HEK293T (cell line): ENCODE measurements at regions not wholly inside any gene's neighbourhood (a gene's known extent, or its start where the extent isn't known, plus 50 kb on each side); places are given as distances from the start of the nearest gene placed in this dataset.

Experiments used
- ARNT ChIP-seq: fragments of 450-650 bp; IDR thresholded peaks from 2 replicates; pipeline ENCODE4 v1.6.1; 2017; ENCODE audit warnings: mild to moderate bottlenecking
- ELF4 ChIP-seq: fragments of 450-650 bp; IDR thresholded peaks from 2 replicates; pipeline ENCODE4 v1.6.1; 2017; ENCODE audit warnings: antibody characterized with exemption
- FOXK2 ChIP-seq: fragments of 450-650 bp; IDR thresholded peaks from 2 replicates; pipeline ENCODE4 v1.6.1; 2016; ENCODE audit warnings: mild to moderate bottlenecking
- LEF1 ChIP-seq: fragments of 450-650 bp; IDR thresholded peaks from 2 replicates; pipeline ENCODE4 v1.6.1; 2017; ENCODE audit warnings: mild to moderate bottlenecking, borderline replicate concordance
- SP1 ChIP-seq: fragments of 450-650 bp; IDR thresholded peaks from 2 replicates; pipeline ENCODE4 v1.6.1; 2017

DNA sequence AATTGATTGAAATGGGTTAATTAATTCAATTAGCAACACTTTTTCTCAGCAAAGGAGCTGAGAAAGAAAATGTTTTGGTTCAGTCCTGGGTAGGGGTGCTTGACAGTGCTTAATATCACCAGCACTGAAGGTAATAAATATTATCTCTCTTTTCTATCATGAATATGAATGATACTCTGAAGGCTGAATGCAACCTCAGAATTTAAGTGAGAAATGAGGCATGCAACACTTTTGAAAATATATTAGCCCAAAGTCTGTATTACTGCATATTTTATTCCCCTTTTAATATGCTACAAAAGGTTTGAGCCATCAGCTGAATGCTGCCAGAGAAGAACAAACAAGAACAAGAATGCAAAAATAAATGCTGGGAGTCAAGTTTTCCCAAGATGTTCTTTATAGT, 52.0 kb upstream of the SAMSN1 start:
- no peak for TF ChIP-seq FOXK2
- TF ChIP-seq SP1: no peak
- TF ChIP-seq LEF1: no peak
- TF ChIP-seq ARNT: no peak
- TF ChIP-seq ELF4: no peak
